Naive thymus-derived CD4-positive, alpha-beta T cell (primary cell): ENCODE measurements at regions not wholly inside any gene's neighbourhood (a gene's known extent, or its start where the extent isn't known, plus 50 kb on each side); places are given as distances from the start of the nearest gene placed in this dataset.

Source experiments
- ATAC-seq: fragments of 150-1000 bp; cut with Tn5 transposase; 2 replicates; pipeline ENCODE4 v1.10.0; 2021; ENCODE audit warnings: mild to moderate bottlenecking, moderate library complexity
- CTCF ChIA-PET: fragments of 350-600 bp; sonication (Branson Sonifier 250); formaldehyde crosslinking; loops from one replicate; lab custom pipeline; 2021; ENCODE audit warnings: antibody characterized with exemption; lab: Charles Lee
- POLR2A ChIA-PET: fragments of 350-600 bp; sonication (Branson Sonifier 250); formaldehyde crosslinking; loops from one replicate; lab custom pipeline; 2021; ENCODE audit warnings: antibody characterized with exemption, inconsistent platforms; lab: Charles Lee
- DNase-seq, 9 donors: peaks; one replicate each; pipeline versions ENCODE4 v3.0.0 to v3.0.0-alpha.2; 2020 to 2022; ENCODE audit warnings: mixed read lengths in 1 of 9
- H3K27ac ChIP-seq: one replicate; pipeline ENCODE4 v1.7.0; 2013; ENCODE audit warnings: mild to moderate bottlenecking, low read depth, low read length, moderate library complexity
- H3K27me3 ChIP-seq, 2 donors: one replicate each; pipeline ENCODE4 v1.7.0; 2013; ENCODE audit warnings: low read length in 2 of 2, mild to moderate bottlenecking in 2 of 2, moderate library complexity in 2 of 2; ENCODE audit not compliant: control insufficient read depth in 2 of 2, insufficient read depth in 2 of 2
- H3K36me3 ChIP-seq, 3 experiments: 1 replicate in 2 of 3; 2 replicates in 1 of 3; pipeline ENCODE4 v1.7.0; 2013; ENCODE audit warnings: low read length in 3 of 3, mild to moderate bottlenecking in 3 of 3, moderate library complexity in 1 of 3; ENCODE audit not compliant: insufficient read depth in 3 of 3, control insufficient read depth in 2 of 3
- H3K4me1 ChIP-seq, 2 donors: one replicate each; pipeline ENCODE4 v1.7.0; 2013; ENCODE audit warnings: low read length in 2 of 2, mild to moderate bottlenecking in 2 of 2, moderate library complexity in 1 of 2; ENCODE audit not compliant: control insufficient read depth in 2 of 2, insufficient read depth in 2 of 2
- H3K4me3 ChIP-seq: 2 replicates; pipeline ENCODE4 v1.7.0; 2013; ENCODE audit warnings: mild to moderate bottlenecking, low read length
- H3K9me3 ChIP-seq, 3 experiments: 1 replicate in 2 of 3; 2 replicates in 1 of 3; pipeline ENCODE4 v1.7.0; 2013; ENCODE audit warnings: low read length in 3 of 3; ENCODE audit not compliant: control insufficient read depth in 2 of 3
- H3K27ac Mint-ChIP-seq, 9 donors: one replicate each; pipeline ENCODE4 v1.8.0; 2020 to 2022; ENCODE audit warnings: mixed read lengths in 9 of 9, mild to moderate bottlenecking in 8 of 9, moderate library complexity in 5 of 9, inconsistent platforms in 2 of 9
- H3K27me3 Mint-ChIP-seq, 5 donors: one replicate each; pipeline ENCODE4 v1.8.0; 2021 to 2022; ENCODE audit warnings: mixed read lengths in 5 of 5, mild to moderate bottlenecking in 1 of 5
- H3K36me3 Mint-ChIP-seq, 5 donors: one replicate each; pipeline ENCODE4 v1.8.0; 2020 to 2022; ENCODE audit warnings: mixed read lengths in 5 of 5, mild to moderate bottlenecking in 3 of 5, inconsistent platforms in 1 of 5
- H3K4me1 Mint-ChIP-seq, 7 donors: one replicate each; pipeline ENCODE4 v1.8.0; 2020 to 2022; ENCODE audit warnings: mixed read lengths in 7 of 7, mild to moderate bottlenecking in 3 of 7, inconsistent platforms in 1 of 7
- H3K4me3 Mint-ChIP-seq, 10 donors: one replicate each; pipeline ENCODE4 v1.8.0; 2020 to 2022; ENCODE audit warnings: mild to moderate bottlenecking in 10 of 10, mixed read lengths in 10 of 10, moderate library complexity in 6 of 10, inconsistent platforms in 2 of 10
- H3K9me3 Mint-ChIP-seq, 11 donors: one replicate each; pipeline ENCODE4 v1.8.0; 2020 to 2022; ENCODE audit warnings: mixed read lengths in 11 of 11, mild to moderate bottlenecking in 4 of 11, inconsistent platforms in 1 of 11, moderate library complexity in 1 of 11
- intact Hi-C, 2 donors: fragments of 100-400 bp; cut with micrococcal nuclease; formaldehyde crosslinking; loops; one replicate each; pipeline ENCODE4 v1.15.1; 2023

GRCh38 chr2:145622285-145622684, 1102.4 kb upstream of the ZEB2 start:
- peaks cover 0 to 4% (median 0%) of the 10 kb centered on the region in 11 donors for H3K9me3 Mint-ChIP-seq
- Histone ChIP-seq H3K36me3 (no peaks in the 10 kb centered on the region), H3K27ac (no peak overlapping the region), H3K4me1 (no peaks in the 10 kb centered on the region), H3K4me3 (no peak overlapping the region), H3K9me3 (no peaks in the 10 kb centered on the region), H3K27me3 (no peaks in the 10 kb centered on the region)
- H3K4me3 Mint-ChIP-seq, result no peak overlapping the region
- no peak for ATAC-seq
- intact Hi-C loops, result no loop called here
- ChIA-PET POLR2A (no interaction called here), CTCF (no interaction called here)
- no peak overlapping the region for H3K27ac Mint-ChIP-seq
- no peaks in the 10 kb centered on the region for H3K36me3 Mint-ChIP-seq
- H3K27me3 Mint-ChIP-seq, result no peaks in the 10 kb centered on the region
- DNase-seq, result no peak
- H3K4me1 Mint-ChIP-seq, result no peaks in the 10 kb centered on the region

GRCh38 chr2:145617906-145618305, 1098.0 kb upstream of the ZEB2 start:
- Mint-ChIP-seq H3K9me3 (peaks cover 0 to 11% (median 0%) of the 10 kb centered on the region in 11 donors), H3K4me1 (no peaks in the 10 kb centered on the region), H3K4me3 (no peak overlapping the region), H3K27me3 (no peaks in the 10 kb centered on the region), H3K27ac (no peak overlapping the region), H3K36me3 (no peaks in the 10 kb centered on the region)
- CTCF ChIA-PET, result no interaction called here
- Histone ChIP-seq H3K27me3 (no peaks in the 10 kb centered on the region), H3K36me3 (no peaks in the 10 kb centered on the region), H3K27ac (no peak overlapping the region), H3K9me3 (no peaks in the 10 kb centered on the region), H3K4me3 (no peak overlapping the region), H3K4me1 (no peaks in the 10 kb centered on the region)
- DNase-seq (no peak), ATAC-seq (no peak)
- POLR2A ChIA-PET, result no interaction called here
- intact Hi-C loops, result no loop called here

GRCh38 chr2:145617420-145617819, 1097.5 kb upstream of the ZEB2 start:
- Mint-ChIP-seq H3K4me3 (no peak overlapping the region), H3K27ac (no peak overlapping the region), H3K4me1 (no peaks in the 10 kb centered on the region), H3K27me3 (no peaks in the 10 kb centered on the region), H3K9me3 (peaks cover 0 to 14% (median 0%) of the 10 kb centered on the region in 11 donors), H3K36me3 (no peaks in the 10 kb centered on the region)
- Histone ChIP-seq H3K36me3 (no peaks in the 10 kb centered on the region), H3K4me3 (no peak overlapping the region), H3K4me1 (no peaks in the 10 kb centered on the region), H3K27ac (no peak overlapping the region), H3K9me3 (no peaks in the 10 kb centered on the region), H3K27me3 (no peaks in the 10 kb centered on the region)
- ATAC-seq (no peak), DNase-seq (no peak)
- ChIA-PET POLR2A (no interaction called here), CTCF (no interaction called here)
- intact Hi-C loops, result no loop called here

DNA sequence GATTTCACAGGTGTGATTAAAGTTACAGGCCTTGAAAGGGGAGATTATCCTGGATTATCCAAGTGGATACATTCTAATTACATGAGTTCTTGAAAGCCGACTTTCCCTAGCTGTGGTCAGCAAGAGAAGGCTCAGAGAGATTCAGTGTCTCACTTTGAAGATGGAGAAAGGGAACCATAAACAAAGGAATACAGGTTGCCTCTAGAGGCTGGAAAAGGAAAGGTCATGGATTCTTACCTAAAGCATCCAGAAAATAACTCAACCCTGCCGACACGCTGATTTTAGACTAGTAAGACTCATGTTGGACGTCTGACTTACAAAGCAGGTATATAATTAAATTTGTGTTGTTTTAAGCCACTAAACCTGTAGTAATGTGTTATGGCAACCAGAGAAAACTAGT, 1095.7 kb upstream of the ZEB2 start:
- H3K27me3 ChIP-seq, result no peaks in the 10 kb centered on the region
- Mint-ChIP-seq H3K4me3 (no peak overlapping the region), H3K4me1 (no peaks in the 10 kb centered on the region), H3K27ac (no peak overlapping the region), H3K9me3 (peaks cover 0 to 13% (median 0%) of the 10 kb centered on the region in 11 donors), H3K27me3 (no peaks in the 10 kb centered on the region), H3K36me3 (no peaks in the 10 kb centered on the region)
- ATAC-seq (no peak), DNase-seq (no peak)
- no peaks in the 10 kb centered on the region for H3K36me3 ChIP-seq
- POLR2A ChIA-PET, result no interaction called here
- H3K4me3 ChIP-seq, result no peak overlapping the region
- H3K27ac ChIP-seq, result no peak overlapping the region
- CTCF ChIA-PET, result no interaction called here
- H3K4me1 ChIP-seq, result no peaks in the 10 kb centered on the region
- no peaks in the 10 kb centered on the region for H3K9me3 ChIP-seq
- intact Hi-C loops, result no loop called here

DNA sequence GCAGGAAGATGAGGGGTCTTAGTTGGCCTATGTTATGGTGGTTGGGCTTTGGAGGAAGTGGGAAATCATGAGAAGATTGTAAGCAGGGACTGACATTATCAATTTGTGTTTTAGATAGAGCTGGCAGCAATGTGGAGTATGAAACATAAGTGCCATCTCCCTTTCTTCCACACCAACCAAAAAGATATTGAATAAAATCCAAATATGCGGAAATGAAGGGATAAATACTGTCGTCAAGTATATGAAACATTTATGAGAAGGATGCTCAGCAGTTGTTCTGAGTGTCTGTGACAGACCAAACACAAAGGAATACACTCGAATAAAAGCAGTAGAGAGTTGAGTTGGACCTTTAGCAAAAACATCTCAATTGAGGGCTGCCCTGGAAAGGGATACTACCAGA, 1090.0 kb upstream of the ZEB2 start:
- H3K9me3 Mint-ChIP-seq, result peaks cover 0 to 13% (median 1%) of the 10 kb centered on the region in 11 donors
- no peaks in the 10 kb centered on the region for H3K36me3 Mint-ChIP-seq
- intact Hi-C loops, result no loop called here
- no peak overlapping the region for H3K27ac ChIP-seq
- ChIA-PET CTCF (no interaction called here), POLR2A (no interaction called here)
- no peaks in the 10 kb centered on the region for H3K9me3 ChIP-seq
- no peaks in the 10 kb centered on the region for H3K27me3 ChIP-seq
- no peak overlapping the region for H3K4me3 ChIP-seq
- H3K27ac Mint-ChIP-seq, result no peak overlapping the region
- no peaks in the 10 kb centered on the region for H3K36me3 ChIP-seq
- H3K4me1 Mint-ChIP-seq, result no peaks in the 10 kb centered on the region
- no peak overlapping the region for H3K4me3 Mint-ChIP-seq
- no peaks in the 10 kb centered on the region for H3K4me1 ChIP-seq
- DNase-seq (no peak), ATAC-seq (no peak)
- no peaks in the 10 kb centered on the region for H3K27me3 Mint-ChIP-seq

DNA sequence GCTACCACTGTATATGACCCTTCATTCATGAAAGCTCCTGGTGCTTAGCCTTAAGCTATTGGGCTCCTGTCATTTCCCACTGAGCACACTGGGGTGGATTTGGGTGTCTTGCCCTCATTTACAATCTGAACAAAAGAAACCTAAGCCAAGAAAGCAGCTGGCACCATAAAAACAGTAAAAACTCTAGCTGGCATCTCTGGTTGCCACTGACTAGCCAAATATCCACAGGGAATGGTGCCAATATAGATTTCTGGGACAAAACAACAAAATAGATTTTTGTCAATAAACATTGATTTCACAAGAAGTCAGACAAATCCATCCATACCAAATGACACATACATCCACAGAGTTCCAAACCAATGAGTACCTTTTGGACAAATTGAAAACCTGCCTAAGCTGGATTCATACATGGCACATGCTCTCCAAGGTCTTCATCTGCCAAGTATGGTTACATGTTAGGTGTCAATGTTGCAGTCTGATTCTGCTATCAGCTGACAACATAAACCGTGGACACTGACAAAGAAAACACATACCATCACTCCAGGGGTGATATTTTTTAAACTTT, 1081.5 kb upstream of the ZEB2 start:
- H3K36me3 Mint-ChIP-seq, result no peaks in the 10 kb centered on the region
- no peaks in the 10 kb centered on the region for H3K27me3 ChIP-seq
- no peaks in the 10 kb centered on the region for H3K36me3 ChIP-seq
- H3K4me3 ChIP-seq, result no peak overlapping the region
- H3K9me3 Mint-ChIP-seq, result peaks cover 0 to 3% (median 0%) of the 10 kb centered on the region in 11 donors
- intact Hi-C loops, result no loop called here
- H3K4me1 Mint-ChIP-seq, result no peaks in the 10 kb centered on the region
- no peaks in the 10 kb centered on the region for H3K9me3 ChIP-seq
- no peaks in the 10 kb centered on the region for H3K4me1 ChIP-seq
- ChIA-PET CTCF (no interaction called here), POLR2A (no interaction called here)
- H3K27ac Mint-ChIP-seq, result no peak overlapping the region
- no peak overlapping the region for H3K27ac ChIP-seq
- no peak for ATAC-seq
- no peaks in the 10 kb centered on the region for H3K27me3 Mint-ChIP-seq
- H3K4me3 Mint-ChIP-seq, result no peak overlapping the region
- DNase-seq, result no peak

- no peak for ATAC-seq
- intact Hi-C loops, result no loop called here
- H3K4me1 ChIP-seq, result no peaks in the 10 kb centered on the region
- POLR2A ChIA-PET, result no interaction called here
- H3K4me3 ChIP-seq, result no peak overlapping the region
- CTCF ChIA-PET, result no interaction called here
- Mint-ChIP-seq H3K4me3 (no peak overlapping the region), H3K27me3 (no peaks in the 10 kb centered on the region), H3K27ac (no peak overlapping the region), H3K36me3 (no peaks in the 10 kb centered on the region), H3K9me3 (peaks cover 0 to 3% (median 0%) of the 10 kb centered on the region in 11 donors), H3K4me1 (no peaks in the 10 kb centered on the region)
- H3K27ac ChIP-seq, result no peak overlapping the region
- H3K9me3 ChIP-seq, result no peaks in the 10 kb centered on the region
- no peak for DNase-seq
- no peaks in the 10 kb centered on the region for H3K36me3 ChIP-seq
- no peaks in the 10 kb centered on the region for H3K27me3 ChIP-seq
Measured at GRCh38 chr2:145600811-145601210, 1080.9 kb upstream of the ZEB2 start.
